Stimulated activated naive B cell treated with anti-CD40 and anti-IgM and Interleukin-4, amounts not matched to agents 10 μg/mL and 1 μg/mL and 100 μg/mL, for 72 hours (primary cell): ENCODE measurements at regions not wholly inside any gene's neighbourhood (a gene's known extent, or its start where the extent isn't known, plus 50 kb on each side); places are given as distances from the start of the nearest gene placed in this dataset.
"Not testable (repeated sequence)": the region's sequence is repeated elsewhere in the genome, so short reads cannot be mapped to it uniquely, and the experiment has no call there.

Source experiments
- ATAC-seq, 2 donors: fragments of 150-1000 bp; cut with Tn5 transposase; replicated peaks; 2 replicates each; pipeline ENCODE4 v1.10.0; 2021; ENCODE audit warnings: moderate library complexity in 1 of 2
- DNase-seq: peaks from one replicate; pipeline ENCODE4 v3.0.0; 2021
- H3K27ac Mint-ChIP-seq: one replicate; pipeline ENCODE4 v1.8.0; 2022; ENCODE audit warnings: mild to moderate bottlenecking, mixed read lengths
- H3K27me3 Mint-ChIP-seq, 2 donors: one replicate each; pipeline ENCODE4 v1.8.0; 2022; ENCODE audit warnings: mixed read lengths in 2 of 2
- H3K36me3 Mint-ChIP-seq, 2 donors: one replicate each; pipeline ENCODE4 v1.8.0; 2022; ENCODE audit warnings: mixed read lengths in 2 of 2, mild to moderate bottlenecking in 1 of 2
- H3K4me1 Mint-ChIP-seq, 2 donors: one replicate each; pipeline ENCODE4 v1.8.0; 2022; ENCODE audit warnings: mixed read lengths in 2 of 2, mild to moderate bottlenecking in 1 of 2
- H3K4me3 Mint-ChIP-seq, 2 donors: one replicate each; pipeline ENCODE4 v1.8.0; 2022; ENCODE audit warnings: mild to moderate bottlenecking in 2 of 2, mixed read lengths in 2 of 2, moderate library complexity in 1 of 2
- H3K9me3 Mint-ChIP-seq, 2 donors: one replicate each; pipeline ENCODE4 v1.8.0; 2022; ENCODE audit warnings: mixed read lengths in 2 of 2, mild to moderate bottlenecking in 1 of 2

- not testable (repeated sequence) for H3K9me3 Mint-ChIP-seq, H3K27ac Mint-ChIP-seq, H3K36me3 Mint-ChIP-seq, H3K27me3 Mint-ChIP-seq, DNase-seq, ATAC-seq, H3K4me3 Mint-ChIP-seq
- H3K4me1 Mint-ChIP-seq: peaks cover 16 to 43% of the 10 kb centered on the region in 2 donors
Measured at GRCh38 chr2:113386780-113387433, 50.6 kb upstream of the ZNG1B start.

- not testable (repeated sequence) for H3K27ac Mint-ChIP-seq, H3K4me3 Mint-ChIP-seq, H3K36me3 Mint-ChIP-seq, H3K27me3 Mint-ChIP-seq, DNase-seq, H3K9me3 Mint-ChIP-seq, ATAC-seq
- peaks cover 23 to 49% of the 10 kb centered on the region in 2 donors for H3K4me1 Mint-ChIP-seq
Measured at GRCh38 chr2:113379621-113380020, 57.9 kb upstream of the ZNG1B start.

- Mint-ChIP-seq H3K36me3 (peaks cover 21 to 31% of the 10 kb centered on the region in 2 donors), H3K9me3 (peaks cover 7 to 20% of the 10 kb centered on the region in 2 donors), H3K4me1 (peaks cover 30 to 70% of the 10 kb centered on the region in 2 donors), H3K4me3 (peak overlapping the region; percentile 54 to 59), H3K27ac (peak overlapping the region; percentile 97), H3K27me3 (no peaks in the 10 kb centered on the region)
- peak; percentile 42 for DNase-seq
- peak; percentile 93 to 94 for ATAC-seq
Measured at GRCh38 chr2:113376913-113377445, 60.5 kb upstream of the ZNG1B start.

GRCh38 chr2:113376253-113376912, 61.1 kb upstream of the ZNG1B start:
- Mint-ChIP-seq H3K9me3 (peaks cover 7 to 20% of the 10 kb centered on the region in 2 donors), H3K27me3 (no peaks in the 10 kb centered on the region), H3K4me1 (peaks cover 30 to 70% of the 10 kb centered on the region in 2 donors), H3K36me3 (peaks cover 21 to 31% of the 10 kb centered on the region in 2 donors), H3K4me3 (peak overlapping the region; percentile 5 to 47), H3K27ac (peak overlapping the region; percentile 94)
- peak; percentile 20 to 21 for ATAC-seq
- DNase-seq: no peak

- not testable (repeated sequence) for H3K27me3 Mint-ChIP-seq, ATAC-seq
- DNase-seq: peak; percentile 12
- Mint-ChIP-seq H3K4me1 (peaks cover 34 to 72% of the 10 kb centered on the region in 2 donors), H3K4me3 (peak overlapping the region; percentile 15 to 55), H3K36me3 (peaks cover 21 to 31% of the 10 kb centered on the region in 2 donors), H3K27ac (peak overlapping the region; percentile 63), H3K9me3 (peaks cover 7 to 20% of the 10 kb centered on the region in 2 donors)
Measured at GRCh38 chr2:113374857-113375256, 62.6 kb upstream of the ZNG1B start.

- DNase-seq, H3K27ac Mint-ChIP-seq, ATAC-seq, H3K4me3 Mint-ChIP-seq, H3K27me3 Mint-ChIP-seq: not testable (repeated sequence)
- peaks cover 30 to 55% of the 10 kb centered on the region in 2 donors for H3K4me1 Mint-ChIP-seq
- H3K36me3 Mint-ChIP-seq: peaks cover 22 to 31% of the 10 kb centered on the region in 2 donors
- peaks cover 7 to 20% of the 10 kb centered on the region in 2 donors for H3K9me3 Mint-ChIP-seq
Measured at GRCh38 chr2:113372258-113372834, 65.1 kb upstream of the ZNG1B start.

- Mint-ChIP-seq H3K36me3 (peaks cover 22 to 30% of the 10 kb centered on the region in 2 donors), H3K4me1 (peaks cover 20 to 40% of the 10 kb centered on the region in 2 donors), H3K27ac (peak overlapping the region; percentile 56), H3K4me3 (no peak overlapping the region), H3K9me3 (peaks cover 7 to 16% of the 10 kb centered on the region in 2 donors), H3K27me3 (no peaks in the 10 kb centered on the region)
- DNase-seq (peak; percentile 48), ATAC-seq (peak; percentile 93 to 94)
Measured at GRCh38 chr2:113370478-113371091, 66.9 kb upstream of the ZNG1B start.

- H3K4me3 Mint-ChIP-seq: no peak overlapping the region
- no peaks in the 10 kb centered on the region for H3K27me3 Mint-ChIP-seq
- no peak overlapping the region for H3K27ac Mint-ChIP-seq
- peaks cover 16 to 34% of the 10 kb centered on the region in 2 donors for H3K4me1 Mint-ChIP-seq
- ATAC-seq (no peak), DNase-seq (no peak)
- H3K36me3 Mint-ChIP-seq: peaks cover 22 to 26% of the 10 kb centered on the region in 2 donors
- H3K9me3 Mint-ChIP-seq: peaks cover 7 to 16% of the 10 kb centered on the region in 2 donors
Measured at GRCh38 chr2:113370030-113370429, 67.5 kb upstream of the ZNG1B start.

GRCh38 chr2:113368581-113368980, 68.9 kb upstream of the ZNG1B start:
- H3K27ac Mint-ChIP-seq, DNase-seq, H3K27me3 Mint-ChIP-seq, H3K4me3 Mint-ChIP-seq, H3K9me3 Mint-ChIP-seq, ATAC-seq: not testable (repeated sequence)
- Mint-ChIP-seq H3K36me3 (peaks cover 14% of the 10 kb centered on the region in 2 donors), H3K4me1 (peaks cover 9 to 24% of the 10 kb centered on the region in 2 donors)

GRCh38 chr2:113366821-113367220, 70.7 kb upstream of the ZNG1B start:
- ATAC-seq, DNase-seq, H3K36me3 Mint-ChIP-seq, H3K9me3 Mint-ChIP-seq, H3K4me3 Mint-ChIP-seq, H3K27me3 Mint-ChIP-seq, H3K4me1 Mint-ChIP-seq, H3K27ac Mint-ChIP-seq: not testable (repeated sequence)

GRCh38 chr2:113365791-113366190, 71.7 kb upstream of the ZNG1B start:
- H3K36me3 Mint-ChIP-seq, H3K4me1 Mint-ChIP-seq, H3K27ac Mint-ChIP-seq, H3K9me3 Mint-ChIP-seq, ATAC-seq, H3K27me3 Mint-ChIP-seq, H3K4me3 Mint-ChIP-seq, DNase-seq: not testable (repeated sequence)

- not testable (repeated sequence) for H3K4me3 Mint-ChIP-seq, H3K27ac Mint-ChIP-seq, H3K36me3 Mint-ChIP-seq, DNase-seq, H3K9me3 Mint-ChIP-seq, H3K27me3 Mint-ChIP-seq, H3K4me1 Mint-ChIP-seq
- peak in 1 of 2 donors; percentile 50 for ATAC-seq
Measured at GRCh38 chr2:113365290-113365689, 72.2 kb upstream of the ZNG1B start.

- Mint-ChIP-seq H3K4me1 (peaks cover 3 to 4% of the 10 kb centered on the region in 2 donors), H3K9me3 (no peaks in the 10 kb centered on the region), H3K36me3 (no peaks in the 10 kb centered on the region), H3K4me3 (no peak overlapping the region), H3K27me3 (no peaks in the 10 kb centered on the region), H3K27ac (no peak overlapping the region)
- no peak for ATAC-seq
- DNase-seq: no peak
Measured at GRCh38 chr2:113361051-113361450, 76.4 kb upstream of the ZNG1B start.

GRCh38 chr2:113357071-113357470, 78.3 kb upstream of the PAX8 start:
- Mint-ChIP-seq H3K27me3 (peaks cover 6 to 8% of the 10 kb centered on the region in 2 donors), H3K27ac (no peak overlapping the region), H3K4me3 (no peak overlapping the region), H3K36me3 (peaks cover 0 to 2% of the 10 kb centered on the region in 2 donors), H3K4me1 (peaks cover 3 to 4% of the 10 kb centered on the region in 2 donors), H3K9me3 (peaks cover 0 to 1% of the 10 kb centered on the region in 2 donors)
- DNase-seq (no peak), ATAC-seq (no peak)
